ENCODE measurements at regions not wholly inside any gene's neighbourhood (a gene's known extent, or its start where the extent isn't known, plus 50 kb on each side); places are given as distances from the start of the nearest gene placed in this dataset.

GRCh38 chr3:104564045-104564643, 802.6 kb upstream of the ALCAM start:
- Histone ChIP-seq H4K20me1 (ENCODE audit: insufficient read depth, poor library complexity, severe bottlenecking) (no peaks in the 10 kb centered on the region), H3K36me3 (replicated peaks; ENCODE audit: insufficient read depth, low read depth) (no peaks in the 10 kb centered on the region), H3K4me1 (ENCODE audit: insufficient read depth) (no peaks in the 10 kb centered on the region), H3K27ac (no peak overlapping the region), H3K4me3 (no peak overlapping the region), H3K9me2 (replicated peaks; ENCODE audit: insufficient read depth) (no peaks in the 10 kb centered on the region), H3K9me3 (ENCODE audit: low read depth) (no peaks in the 10 kb centered on the region), H3K27me3 (no peaks in the 10 kb centered on the region), H3K79me2 (no peaks in the 10 kb centered on the region), H2AFZ (no peak overlapping the region), H3K4me2 (no peak overlapping the region)
- WGBS (ENCODE audit: low lambda C conversion rate, missing lambda C conversion rate) = 82% methylated on average over 6 of the region's 6 CpGs
- TF ChIP-seq EZH2 (IDR thresholded peaks at IDR 0.05; ENCODE audit: borderline replicate concordance) (no peak), CTCF (IDR thresholded peaks at IDR 0.05; ENCODE audit: poor library complexity) (peak; percentile 51)
- DNase-seq (ENCODE audit: low spot score) = peak; percentile 37

GRCh38 chr3:104566054-104566453, 800.7 kb upstream of the ALCAM start:
- no peak for TF ChIP-seq EZH2phosphoT487 (IDR thresholded peaks at IDR 0.05; ENCODE audit: low read depth, severe bottlenecking, unreplicated experiment)
- Histone ChIP-seq H3K36me3 (replicated peaks; ENCODE audit: insufficient read depth, low read depth) (no peaks in the 10 kb centered on the region), H3K27me3 (no peaks in the 10 kb centered on the region), H3K4me3 (no peak overlapping the region), H2AFZ (no peak overlapping the region), H3K4me2 (no peak overlapping the region), H3K27ac (no peak overlapping the region), H3K4me1 (ENCODE audit: insufficient read depth) (no peaks in the 10 kb centered on the region), H3K9me3 (ENCODE audit: low read depth) (no peaks in the 10 kb centered on the region), H4K20me1 (ENCODE audit: insufficient read depth, poor library complexity, severe bottlenecking) (no peaks in the 10 kb centered on the region), H3K79me2 (no peaks in the 10 kb centered on the region), H3K9me2 (replicated peaks; ENCODE audit: insufficient read depth) (no peaks in the 10 kb centered on the region)
- DNase-seq (ENCODE audit: low spot score) = no peak

DNA sequence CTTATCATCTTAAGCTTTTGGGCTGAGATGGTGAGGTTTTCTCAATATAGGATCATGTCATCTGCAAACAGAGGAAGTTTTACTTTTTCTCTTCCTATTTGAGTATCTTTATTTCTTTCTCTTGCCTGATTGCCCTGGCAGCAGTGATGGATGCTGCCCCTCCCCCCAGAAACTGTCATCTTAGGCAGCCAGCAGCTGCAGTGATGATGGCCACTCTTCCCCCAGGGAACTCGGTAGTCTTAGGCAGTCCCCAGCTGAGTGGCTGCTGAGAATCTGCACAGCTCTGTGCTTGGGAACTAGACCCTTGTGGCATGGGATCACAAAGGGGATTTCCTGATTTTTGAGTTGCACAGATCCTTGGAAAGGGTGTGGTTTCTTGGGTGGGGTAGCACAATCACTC, 791.1 kb upstream of the ALCAM start:
- no peaks in the 10 kb centered on the region for H3K36me3 ChIP-seq (replicated peaks; ENCODE audit: insufficient read depth, low read depth)
- no peak overlapping the region for H3K4me2 ChIP-seq
- DNase-seq (ENCODE audit: low spot score) = no peak
- no peak for TF ChIP-seq CTCF (IDR thresholded peaks at IDR 0.05; ENCODE audit: poor library complexity)
- no peak for TF ChIP-seq EZH2phosphoT487 (IDR thresholded peaks at IDR 0.05; ENCODE audit: low read depth, severe bottlenecking, unreplicated experiment)
- no peak for TF ChIP-seq EZH2 (IDR thresholded peaks at IDR 0.05; ENCODE audit: borderline replicate concordance)
- no peak overlapping the region for H2AFZ ChIP-seq
- H3K9me2 ChIP-seq (replicated peaks; ENCODE audit: insufficient read depth) = no peaks in the 10 kb centered on the region
- no peaks in the 10 kb centered on the region for H3K4me1 ChIP-seq (ENCODE audit: insufficient read depth)
- no peak overlapping the region for H3K4me3 ChIP-seq
- peaks cover 3% of the 10 kb centered on the region for H3K9me3 ChIP-seq (ENCODE audit: low read depth)
- no peak overlapping the region for H3K27ac ChIP-seq
- WGBS (ENCODE audit: low lambda C conversion rate, missing lambda C conversion rate) = 79% methylated on average over 1 of the region's 1 CpG
- H4K20me1 ChIP-seq (ENCODE audit: insufficient read depth, poor library complexity, severe bottlenecking) = no peaks in the 10 kb centered on the region
- no peaks in the 10 kb centered on the region for H3K79me2 ChIP-seq
- H3K27me3 ChIP-seq = no peaks in the 10 kb centered on the region

DNA sequence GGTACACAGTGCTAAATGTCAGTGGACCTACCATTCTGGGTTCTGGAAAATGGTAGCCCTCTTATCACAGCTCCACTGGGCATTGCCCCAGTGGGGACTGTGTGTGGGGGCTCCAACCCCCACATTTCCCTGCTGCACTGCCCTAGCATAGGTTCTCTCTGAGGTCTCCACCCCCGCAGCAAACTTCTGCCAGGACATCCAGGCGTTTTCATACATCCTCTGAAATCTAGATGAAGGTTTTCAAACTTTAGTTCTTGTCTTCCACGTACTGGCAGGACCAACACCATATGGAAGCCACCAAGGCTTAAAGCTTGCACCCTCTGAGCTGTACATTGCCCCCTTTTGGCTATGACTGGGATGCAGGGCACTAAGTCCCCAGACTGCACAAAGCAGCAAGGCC, 788.2 kb upstream of the ALCAM start:
- no peak overlapping the region for H3K4me3 ChIP-seq
- no peaks in the 10 kb centered on the region for H4K20me1 ChIP-seq (ENCODE audit: insufficient read depth, poor library complexity, severe bottlenecking)
- H3K27me3 ChIP-seq = no peaks in the 10 kb centered on the region
- H3K4me1 ChIP-seq (ENCODE audit: insufficient read depth) = no peaks in the 10 kb centered on the region
- no peak overlapping the region for H2AFZ ChIP-seq
- 87% methylated on average over 3 of the region's 3 CpGs for WGBS (ENCODE audit: low lambda C conversion rate, missing lambda C conversion rate)
- H3K9me3 ChIP-seq (ENCODE audit: low read depth) = peaks cover 3% of the 10 kb centered on the region
- H3K79me2 ChIP-seq = no peaks in the 10 kb centered on the region
- no peaks in the 10 kb centered on the region for H3K9me2 ChIP-seq (replicated peaks; ENCODE audit: insufficient read depth)
- DNase-seq (ENCODE audit: low spot score) = no peak
- H3K4me2 ChIP-seq = no peak overlapping the region
- H3K36me3 ChIP-seq (replicated peaks; ENCODE audit: insufficient read depth, low read depth) = no peaks in the 10 kb centered on the region
- H3K27ac ChIP-seq = no peak overlapping the region
- TF ChIP-seq EZH2phosphoT487 (IDR thresholded peaks at IDR 0.05; ENCODE audit: low read depth, severe bottlenecking, unreplicated experiment) = no peak
- no peak for TF ChIP-seq EZH2 (IDR thresholded peaks at IDR 0.05; ENCODE audit: borderline replicate concordance)
- no peak for TF ChIP-seq CTCF (IDR thresholded peaks at IDR 0.05; ENCODE audit: poor library complexity)
